GM12878 (cell line): ENCODE measurements at regions not wholly inside any gene's neighbourhood (a gene's known extent, or its start where the extent isn't known, plus 50 kb on each side); places are given as distances from the start of the nearest gene placed in this dataset.

Source experiments
- ATAC-seq: fragments of 200-7000 bp; cut with Tn5 transposase; 3 replicates; pipeline ENCODE4 v1.9.1; 2020; ENCODE audit warnings: mild to moderate bottlenecking, moderate library complexity
- BruUV-seq: library from RNA; stranded (reverse); fragments of 400-500 nt; replicated peaks from 2 replicates; lab custom pipeline; 2021; lab: Mats Ljungman, UMichigan
- CTCF ChIA-PET: fragments of 300-600 bp; sonication (Branson Sonifier 250); formaldehyde crosslinking; extraction: SDS; loops from one replicate; lab custom pipeline; 2021; ENCODE audit warnings: inconsistent platforms; lab: Yijun Ruan, JAX
- POLR2A ChIA-PET: fragments of 350-600 bp; formaldehyde crosslinking; extraction: SDS; loops from one replicate; lab custom pipeline; 2021; ENCODE audit warnings: inconsistent platforms; lab: Charles Lee
- RAD21 ChIA-PET: fragments of 300-600 bp; sonication (Branson Sonifier 250); formaldehyde crosslinking; loops from one replicate; lab custom pipeline; 2023; ENCODE audit warnings: antibody characterized with exemption; ENCODE audit not compliant: unreplicated experiment; lab: Charles Lee
- SMC1A ChIA-PET: fragments of 300-600 bp; sonication (Branson Sonifier 250); formaldehyde crosslinking; loops from one replicate; lab custom pipeline; 2023; ENCODE audit not compliant: unreplicated experiment, uncharacterized antibody; lab: Charles Lee
- DNase-seq: peaks from one replicate; pipeline ENCODE4 v3.0.0-alpha.2; 2011; ENCODE audit warnings: low read depth, low spot score
- FAIRE-seq: peaks from 3 replicates; lab custom pipeline; 2011; peaks lifted over from hg19 to GRCh38; lab: Jason Lieb, UNC
- H2AFZ ChIP-seq: 2 replicates; pipeline ENCODE4 v1.6.0; 2011; ENCODE audit warnings: low read depth, low read length, control low read depth; ENCODE audit not compliant: control insufficient read depth
- H3K27ac ChIP-seq: 2 replicates; pipeline ENCODE4 v1.5.1; 2011; ENCODE audit warnings: control low read depth; ENCODE audit not compliant: control insufficient read depth, insufficient read depth
- H3K27me3 ChIP-seq, 2 experiments: replicated peaks in 1 of 2; 2 replicates each; pipeline versions ENCODE4 v1.6.0 to v1.6.1; 2011; ENCODE audit warnings: low read length in 1 of 2; ENCODE audit not compliant: control insufficient read depth in 2 of 2, insufficient read depth in 2 of 2
- H3K36me3 ChIP-seq, 2 experiments: 2 replicates each; pipeline ENCODE4 v1.5.1; 2011; ENCODE audit warnings: low read length in 1 of 2; ENCODE audit not compliant: control insufficient read depth in 2 of 2, insufficient read depth in 2 of 2
- H3K4me1 ChIP-seq: 2 replicates; pipeline ENCODE4 v1.6.1; 2011; ENCODE audit warnings: mild to moderate bottlenecking, low read length, moderate library complexity, mixed read lengths; ENCODE audit not compliant: control insufficient read depth, insufficient read depth
- H3K4me2 ChIP-seq: 2 replicates; pipeline ENCODE4 v1.6.0; 2011; ENCODE audit warnings: control low read depth; ENCODE audit not compliant: control insufficient read depth, insufficient read depth
- H3K4me3 ChIP-seq: fragments of 200-600 bp; sonication (generic); 2 replicates; pipeline ENCODE4 v1.5.1; 2016
- H3K79me2 ChIP-seq: 2 replicates; pipeline ENCODE4 v1.6.0; 2011; ENCODE audit warnings: low read length; ENCODE audit not compliant: control insufficient read depth, insufficient read depth
- H3K9ac ChIP-seq: 2 replicates; pipeline ENCODE4 v1.8.0; 2011; ENCODE audit warnings: low read length, control low read depth, mixed read lengths; ENCODE audit not compliant: control insufficient read depth, insufficient read depth
- H3K9me3 ChIP-seq: replicated peaks from 3 replicates; pipeline ENCODE4 v1.5.1; 2011; ENCODE audit warnings: mild to moderate bottlenecking, low read length; ENCODE audit not compliant: control insufficient read depth, insufficient read depth
- H4K20me1 ChIP-seq: 2 replicates; pipeline ENCODE4 v1.6.0; 2011; ENCODE audit not compliant: control insufficient read depth, insufficient read depth
- KAT2A ChIP-seq: conservative IDR thresholded peaks from 2 replicates; pipeline ENCODE4 v1.6.1; 2011; ENCODE audit warnings: low read depth, low read length; ENCODE audit not compliant: control insufficient read depth
- RB1 ChIP-seq: fragments of 450-650 bp; formaldehyde crosslinking; IDR thresholded peaks from 2 replicates; pipeline ENCODE4 v1.6.1; 2017; ENCODE audit warnings: mild to moderate bottlenecking, borderline replicate concordance
- SPI1 ChIP-seq: IDR thresholded peaks from 2 replicates; pipeline ENCODE4 v1.6.1; 2011; ENCODE audit warnings: low read depth, mild to moderate bottlenecking, low read length, moderate library complexity, borderline replicate concordance; ENCODE audit not compliant: insufficient read depth
- in situ Hi-C: fragments of 300-500 bp; cut with MboI; formaldehyde crosslinking; loops from 9 replicates; pipeline ENCODE4 v1.14.3; 2018; ENCODE audit warnings: mixed read lengths
- intact Hi-C: fragments of 100-400 bp; cut with micrococcal nuclease; formaldehyde crosslinking; loops from one replicate; pipeline ENCODE4 v1.14.2; 2022; ENCODE audit not compliant: unreplicated experiment
- TF ChIP-seq, protein P1 (sequence below): IDR thresholded peaks from 2 replicates; pipeline ENCODE4 v1.6.1; 2012; ENCODE audit warnings: mild to moderate bottlenecking, low read depth, low read length
- TF ChIP-seq, protein P2 (sequence below): fragments of 450-650 bp; conservative IDR thresholded peaks from 2 replicates; pipeline ENCODE4 v1.6.1; 2017; ENCODE audit warnings: mild to moderate bottlenecking, moderate library complexity
- TF ChIP-seq, protein P3 (sequence below): fragments of 450-650 bp; formaldehyde crosslinking; IDR thresholded peaks from 2 replicates; pipeline ENCODE4 v1.4.0; 2022; ENCODE audit warnings: mild to moderate bottlenecking, moderate library complexity

DNA sequence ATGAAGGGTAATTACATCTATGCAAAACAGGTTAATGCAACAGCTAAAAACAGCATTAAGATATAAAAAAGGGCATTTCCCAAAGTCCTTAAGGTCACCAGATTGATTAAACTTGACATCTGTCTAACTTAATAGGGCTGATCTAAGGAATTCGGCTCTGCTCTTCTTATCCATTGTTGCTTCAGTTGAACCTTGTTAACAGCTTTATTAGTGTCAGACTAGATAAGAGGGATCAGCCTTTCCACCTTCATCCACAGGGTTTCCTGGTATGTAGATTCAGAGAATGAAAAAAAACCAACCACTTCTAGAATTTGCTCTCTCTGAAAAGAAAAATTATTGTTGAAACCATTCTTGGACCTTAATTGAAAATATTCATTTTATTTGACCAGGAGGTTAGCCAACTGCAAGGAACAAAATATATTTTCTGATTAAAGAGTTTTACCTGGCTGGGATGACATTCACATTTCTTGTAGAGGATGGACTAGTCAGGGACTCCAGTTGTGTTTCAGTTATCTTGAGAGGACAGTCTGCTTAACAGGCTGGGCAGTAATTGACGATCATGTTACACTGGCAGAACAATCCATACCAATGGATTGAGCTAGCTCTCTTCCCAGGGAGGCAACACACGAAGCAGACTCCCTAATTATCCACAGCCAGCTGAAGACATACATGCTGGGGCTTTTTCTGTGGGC is 357.4 kb upstream of the ACVR2A start (continued):
- TF ChIP-seq, protein P1, sequence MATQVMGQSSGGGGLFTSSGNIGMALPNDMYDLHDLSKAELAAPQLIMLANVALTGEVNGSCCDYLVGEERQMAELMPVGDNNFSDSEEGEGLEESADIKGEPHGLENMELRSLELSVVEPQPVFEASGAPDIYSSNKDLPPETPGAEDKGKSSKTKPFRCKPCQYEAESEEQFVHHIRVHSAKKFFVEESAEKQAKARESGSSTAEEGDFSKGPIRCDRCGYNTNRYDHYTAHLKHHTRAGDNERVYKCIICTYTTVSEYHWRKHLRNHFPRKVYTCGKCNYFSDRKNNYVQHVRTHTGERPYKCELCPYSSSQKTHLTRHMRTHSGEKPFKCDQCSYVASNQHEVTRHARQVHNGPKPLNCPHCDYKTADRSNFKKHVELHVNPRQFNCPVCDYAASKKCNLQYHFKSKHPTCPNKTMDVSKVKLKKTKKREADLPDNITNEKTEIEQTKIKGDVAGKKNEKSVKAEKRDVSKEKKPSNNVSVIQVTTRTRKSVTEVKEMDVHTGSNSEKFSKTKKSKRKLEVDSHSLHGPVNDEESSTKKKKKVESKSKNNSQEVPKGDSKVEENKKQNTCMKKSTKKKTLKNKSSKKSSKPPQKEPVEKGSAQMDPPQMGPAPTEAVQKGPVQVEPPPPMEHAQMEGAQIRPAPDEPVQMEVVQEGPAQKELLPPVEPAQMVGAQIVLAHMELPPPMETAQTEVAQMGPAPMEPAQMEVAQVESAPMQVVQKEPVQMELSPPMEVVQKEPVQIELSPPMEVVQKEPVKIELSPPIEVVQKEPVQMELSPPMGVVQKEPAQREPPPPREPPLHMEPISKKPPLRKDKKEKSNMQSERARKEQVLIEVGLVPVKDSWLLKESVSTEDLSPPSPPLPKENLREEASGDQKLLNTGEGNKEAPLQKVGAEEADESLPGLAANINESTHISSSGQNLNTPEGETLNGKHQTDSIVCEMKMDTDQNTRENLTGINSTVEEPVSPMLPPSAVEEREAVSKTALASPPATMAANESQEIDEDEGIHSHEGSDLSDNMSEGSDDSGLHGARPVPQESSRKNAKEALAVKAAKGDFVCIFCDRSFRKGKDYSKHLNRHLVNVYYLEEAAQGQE = no peak
- TF ChIP-seq, protein P2, sequence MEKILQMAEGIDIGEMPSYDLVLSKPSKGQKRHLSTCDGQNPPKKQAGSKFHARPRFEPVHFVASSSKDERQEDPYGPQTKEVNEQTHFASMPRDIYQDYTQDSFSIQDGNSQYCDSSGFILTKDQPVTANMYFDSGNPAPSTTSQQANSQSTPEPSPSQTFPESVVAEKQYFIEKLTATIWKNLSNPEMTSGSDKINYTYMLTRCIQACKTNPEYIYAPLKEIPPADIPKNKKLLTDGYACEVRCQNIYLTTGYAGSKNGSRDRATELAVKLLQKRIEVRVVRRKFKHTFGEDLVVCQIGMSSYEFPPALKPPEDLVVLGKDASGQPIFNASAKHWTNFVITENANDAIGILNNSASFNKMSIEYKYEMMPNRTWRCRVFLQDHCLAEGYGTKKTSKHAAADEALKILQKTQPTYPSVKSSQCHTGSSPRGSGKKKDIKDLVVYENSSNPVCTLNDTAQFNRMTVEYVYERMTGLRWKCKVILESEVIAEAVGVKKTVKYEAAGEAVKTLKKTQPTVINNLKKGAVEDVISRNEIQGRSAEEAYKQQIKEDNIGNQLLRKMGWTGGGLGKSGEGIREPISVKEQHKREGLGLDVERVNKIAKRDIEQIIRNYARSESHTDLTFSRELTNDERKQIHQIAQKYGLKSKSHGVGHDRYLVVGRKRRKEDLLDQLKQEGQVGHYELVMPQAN = no peak

DNA sequence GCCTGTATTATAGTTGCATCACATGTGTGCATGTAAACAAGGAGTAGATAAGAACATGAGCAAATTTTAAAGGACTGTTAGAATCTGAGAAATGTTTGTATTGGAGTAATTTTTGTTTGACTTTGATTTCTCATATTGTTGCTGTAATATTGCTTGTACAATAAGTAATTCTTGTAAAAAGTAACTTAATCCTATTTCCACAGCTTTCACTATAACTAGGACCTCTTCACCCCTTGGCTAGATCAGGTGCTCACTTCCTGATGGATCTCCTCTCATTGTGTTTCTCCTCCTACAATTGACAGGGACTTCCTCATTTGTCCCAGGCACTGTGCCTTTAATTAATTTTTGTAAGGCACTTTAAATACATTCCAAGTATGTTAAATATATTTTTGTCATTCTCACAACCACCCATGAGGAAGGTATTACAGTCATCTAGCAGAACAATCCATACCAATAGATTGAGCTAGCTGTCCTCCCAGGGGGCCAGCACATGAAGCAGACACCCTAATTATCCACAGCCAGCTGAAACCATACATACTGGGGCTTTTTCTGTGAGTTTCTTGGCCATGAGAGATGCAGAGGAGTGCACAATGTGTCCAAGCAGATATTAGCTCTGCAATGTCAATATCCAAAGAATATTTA is 359.5 kb upstream of the ACVR2A start:
- in situ Hi-C loops (no loop called here), intact Hi-C loops (no loop called here)
- RAD21 ChIA-PET = no interaction called here

More for the DNA sequence above, 359.5 kb upstream of the ACVR2A start:
- FAIRE-seq (no peak), ATAC-seq (no peak), DNase-seq (no peak)
- no peak overlapping the region for H3K27ac ChIP-seq
- H3K4me2 ChIP-seq = no peak overlapping the region
- H3K4me1 ChIP-seq = no peaks in the 10 kb centered on the region
- H3K36me3 ChIP-seq = no peaks in the 10 kb centered on the region
- H3K79me2 ChIP-seq = no peaks in the 10 kb centered on the region
- H3K27me3 ChIP-seq = no peaks in the 10 kb centered on the region; a peak in 1 of 4 replicates
- H3K9ac ChIP-seq = no peak overlapping the region
- no peak overlapping the region for H3K4me3 ChIP-seq
- H3K9me3 ChIP-seq = no peaks in the 10 kb centered on the region
- CTCF ChIA-PET = no interaction called here
- H4K20me1 ChIP-seq = no peaks in the 10 kb centered on the region
- TF ChIP-seq SPI1 (peak; percentile 34; the same call in 1 of the 2 replicates), RB1 (no peak), KAT2A (no peak)
- TF ChIP-seq, protein P3, sequence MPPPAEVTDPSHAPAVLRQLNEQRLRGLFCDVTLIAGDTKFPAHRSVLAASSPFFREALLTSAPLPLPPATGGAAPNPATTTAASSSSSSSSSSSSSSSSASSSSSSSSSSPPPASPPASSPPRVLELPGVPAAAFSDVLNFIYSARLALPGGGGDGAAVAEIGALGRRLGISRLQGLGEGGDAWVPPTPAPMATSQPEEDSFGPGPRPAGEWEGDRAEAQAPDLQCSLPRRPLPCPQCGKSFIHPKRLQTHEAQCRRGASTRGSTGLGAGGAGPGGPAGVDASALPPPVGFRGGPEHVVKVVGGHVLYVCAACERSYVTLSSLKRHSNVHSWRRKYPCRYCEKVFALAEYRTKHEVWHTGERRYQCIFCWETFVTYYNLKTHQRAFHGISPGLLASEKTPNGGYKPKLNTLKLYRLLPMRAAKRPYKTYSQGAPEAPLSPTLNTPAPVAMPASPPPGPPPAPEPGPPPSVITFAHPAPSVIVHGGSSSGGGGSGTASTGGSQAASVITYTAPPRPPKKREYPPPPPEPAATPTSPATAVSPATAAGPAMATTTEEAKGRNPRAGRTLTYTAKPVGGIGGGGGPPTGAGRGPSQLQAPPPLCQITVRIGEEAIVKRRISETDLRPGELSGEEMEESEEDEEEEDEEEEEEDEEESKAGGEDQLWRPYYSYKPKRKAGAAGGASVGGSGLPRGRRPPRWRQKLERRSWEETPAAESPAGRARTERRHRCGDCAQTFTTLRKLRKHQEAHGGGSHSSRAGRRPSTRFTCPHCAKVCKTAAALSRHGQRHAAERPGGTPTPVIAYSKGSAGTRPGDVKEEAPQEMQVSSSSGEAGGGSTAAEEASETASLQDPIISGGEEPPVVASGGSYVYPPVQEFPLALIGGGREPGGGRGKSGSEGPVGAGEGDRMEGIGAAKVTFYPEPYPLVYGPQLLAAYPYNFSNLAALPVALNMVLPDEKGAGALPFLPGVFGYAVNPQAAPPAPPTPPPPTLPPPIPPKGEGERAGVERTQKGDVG (CRISPR knock-in tag) = no peak
- BruUV-seq = no TSS peak
- POLR2A ChIA-PET = no interaction called here
- SMC1A ChIA-PET = no interaction called here
- H2AFZ ChIP-seq = no peak overlapping the region
